Midbrain (tissue), 1 donor: ENCODE measurements at regions not wholly inside any gene's neighbourhood (a gene's known extent, or its start where the extent isn't known, plus 50 kb on each side); places are given as distances from the start of the nearest gene placed in this dataset.
"Not testable (repeated sequence)": the region's sequence is repeated elsewhere in the genome, so short reads cannot be mapped to it uniquely, and the experiment has no call there.

Experiments used
- DNase-seq: peaks from one replicate; lab custom pipeline; 2025; lab: John Stamatoyannopoulos, UW

GRCh38 chr2:224174990-224175389, 135.9 kb upstream of the SERPINE2 start:
- no peak for DNase-seq

GRCh38 chr2:224174521-224174920, 135.4 kb upstream of the SERPINE2 start:
- DNase-seq = no peak

- DNase-seq = no peak
These were observed 134.8 kb upstream of the SERPINE2 start for GRCh38 chr2:224173933-224174332.

- DNase-seq = no peak
These were observed 134.1 kb upstream of the SERPINE2 start for GRCh38 chr2:224173210-224173609.

- DNase-seq = peak; percentile 14
These were observed 132.1 kb upstream of the SERPINE2 start for GRCh38 chr2:224171226-224171625.

GRCh38 chr2:224169847-224170246, 130.8 kb upstream of the SERPINE2 start:
- no peak for DNase-seq

GRCh38 chr2:224167781-224168180, 128.7 kb upstream of the SERPINE2 start:
- not testable (repeated sequence) for DNase-seq

- DNase-seq = no peak
These were observed 127.6 kb upstream of the SERPINE2 start for GRCh38 chr2:224166654-224167053.

- DNase-seq = no peak
These were observed 126.8 kb upstream of the SERPINE2 start for GRCh38 chr2:224165901-224166319.

GRCh38 chr2:224163566-224164307, 124.7 kb upstream of the SERPINE2 start:
- no peak for DNase-seq

- no peak for DNase-seq
These were observed 123.0 kb upstream of the SERPINE2 start for GRCh38 chr2:224162122-224162521.

- DNase-seq = no peak
These were observed 122.6 kb upstream of the SERPINE2 start for GRCh38 chr2:224161712-224162111.

GRCh38 chr2:224160917-224161316, 121.8 kb upstream of the SERPINE2 start:
- no peak for DNase-seq

- DNase-seq = no peak
These were observed 120.4 kb upstream of the SERPINE2 start for GRCh38 chr2:224159345-224159928.

- no peak for DNase-seq
These were observed 119.7 kb upstream of the SERPINE2 start for GRCh38 chr2:224158831-224159230.

- no peak for DNase-seq
These were observed 119.0 kb upstream of the SERPINE2 start for GRCh38 chr2:224158061-224158460.

- no peak for DNase-seq
These were observed 118.6 kb upstream of the SERPINE2 start for GRCh38 chr2:224157655-224158054.

- DNase-seq = no peak
These were observed 117.3 kb upstream of the SERPINE2 start for GRCh38 chr2:224156436-224156835.

GRCh38 chr2:224155896-224156295, 116.8 kb upstream of the SERPINE2 start:
- DNase-seq = no peak

GRCh38 chr2:224155371-224155770, 116.3 kb upstream of the SERPINE2 start:
- DNase-seq = no peak

GRCh38 chr2:224151680-224152310, 112.7 kb upstream of the SERPINE2 start:
- DNase-seq = no peak

- DNase-seq = no peak
These were observed 112.1 kb upstream of the SERPINE2 start for GRCh38 chr2:224151161-224151560.

- not testable (repeated sequence) for DNase-seq
These were observed 109.0 kb upstream of the SERPINE2 start for GRCh38 chr2:224148058-224148457.
